ENCODE measurements at regions not wholly inside any gene's neighbourhood (a gene's known extent, or its start where the extent isn't known, plus 50 kb on each side); places are given as distances from the start of the nearest gene placed in this dataset.

DNA sequence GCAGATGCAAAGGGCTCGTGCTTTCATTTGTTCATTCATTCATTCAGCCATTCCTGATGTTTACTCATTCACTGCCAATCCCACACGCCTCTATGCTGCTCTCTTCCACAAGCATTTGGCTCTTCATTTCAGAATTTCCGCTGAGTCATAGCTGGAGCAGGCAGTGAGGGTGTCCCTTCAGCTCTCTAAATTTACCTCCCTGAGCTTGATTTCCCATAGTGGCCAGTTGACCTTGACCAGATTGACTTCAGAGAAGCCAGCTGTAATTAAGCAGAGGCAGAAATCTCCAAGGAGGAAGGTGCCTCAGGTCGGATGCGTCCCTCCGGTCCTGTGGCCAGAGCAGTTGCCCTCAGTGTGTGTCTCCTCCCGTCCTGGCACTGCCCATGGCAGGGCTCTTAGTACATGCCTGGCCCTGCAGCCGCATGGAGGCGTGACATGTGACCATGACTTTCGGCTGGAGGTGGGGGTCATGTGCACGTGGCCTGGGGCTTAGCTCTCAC is 267.2 kb upstream of the ECI2 start:
- Histone ChIP-seq H3K4me3 (no peak overlapping the region), H3K27ac (peak overlapping the region in 3 of 4 donors; percentile 10 to 66 (median 29)), H3K9me3 (no peaks in the 10 kb centered on the region), H3K27me3 (no peaks in the 10 kb centered on the region), H3K4me1 (peaks cover 0 to 32% (median 16%) of the 10 kb centered on the region in 3 donors), H3K36me3 (no peaks in the 10 kb centered on the region)
- 15 to 34% methylated on average over 2 to 6 of the region's 11 CpGs for WGBS, 2 donors (ENCODE audit: low coverage in 1 of 2)
- TF ChIP-seq, protein P1, sequence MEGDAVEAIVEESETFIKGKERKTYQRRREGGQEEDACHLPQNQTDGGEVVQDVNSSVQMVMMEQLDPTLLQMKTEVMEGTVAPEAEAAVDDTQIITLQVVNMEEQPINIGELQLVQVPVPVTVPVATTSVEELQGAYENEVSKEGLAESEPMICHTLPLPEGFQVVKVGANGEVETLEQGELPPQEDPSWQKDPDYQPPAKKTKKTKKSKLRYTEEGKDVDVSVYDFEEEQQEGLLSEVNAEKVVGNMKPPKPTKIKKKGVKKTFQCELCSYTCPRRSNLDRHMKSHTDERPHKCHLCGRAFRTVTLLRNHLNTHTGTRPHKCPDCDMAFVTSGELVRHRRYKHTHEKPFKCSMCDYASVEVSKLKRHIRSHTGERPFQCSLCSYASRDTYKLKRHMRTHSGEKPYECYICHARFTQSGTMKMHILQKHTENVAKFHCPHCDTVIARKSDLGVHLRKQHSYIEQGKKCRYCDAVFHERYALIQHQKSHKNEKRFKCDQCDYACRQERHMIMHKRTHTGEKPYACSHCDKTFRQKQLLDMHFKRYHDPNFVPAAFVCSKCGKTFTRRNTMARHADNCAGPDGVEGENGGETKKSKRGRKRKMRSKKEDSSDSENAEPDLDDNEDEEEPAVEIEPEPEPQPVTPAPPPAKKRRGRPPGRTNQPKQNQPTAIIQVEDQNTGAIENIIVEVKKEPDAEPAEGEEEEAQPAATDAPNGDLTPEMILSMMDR (IDR thresholded peaks at IDR 0.05), result no peak
- TF ChIP-seq POLR2AphosphoS5 (IDR thresholded peaks at IDR 0.05) (peak; percentile 22), POLR2A (IDR thresholded peaks at IDR 0.05) (no peak), EP300 (IDR thresholded peaks at IDR 0.05) (no peak)
- peak; percentile 65 for ATAC-seq

DNA sequence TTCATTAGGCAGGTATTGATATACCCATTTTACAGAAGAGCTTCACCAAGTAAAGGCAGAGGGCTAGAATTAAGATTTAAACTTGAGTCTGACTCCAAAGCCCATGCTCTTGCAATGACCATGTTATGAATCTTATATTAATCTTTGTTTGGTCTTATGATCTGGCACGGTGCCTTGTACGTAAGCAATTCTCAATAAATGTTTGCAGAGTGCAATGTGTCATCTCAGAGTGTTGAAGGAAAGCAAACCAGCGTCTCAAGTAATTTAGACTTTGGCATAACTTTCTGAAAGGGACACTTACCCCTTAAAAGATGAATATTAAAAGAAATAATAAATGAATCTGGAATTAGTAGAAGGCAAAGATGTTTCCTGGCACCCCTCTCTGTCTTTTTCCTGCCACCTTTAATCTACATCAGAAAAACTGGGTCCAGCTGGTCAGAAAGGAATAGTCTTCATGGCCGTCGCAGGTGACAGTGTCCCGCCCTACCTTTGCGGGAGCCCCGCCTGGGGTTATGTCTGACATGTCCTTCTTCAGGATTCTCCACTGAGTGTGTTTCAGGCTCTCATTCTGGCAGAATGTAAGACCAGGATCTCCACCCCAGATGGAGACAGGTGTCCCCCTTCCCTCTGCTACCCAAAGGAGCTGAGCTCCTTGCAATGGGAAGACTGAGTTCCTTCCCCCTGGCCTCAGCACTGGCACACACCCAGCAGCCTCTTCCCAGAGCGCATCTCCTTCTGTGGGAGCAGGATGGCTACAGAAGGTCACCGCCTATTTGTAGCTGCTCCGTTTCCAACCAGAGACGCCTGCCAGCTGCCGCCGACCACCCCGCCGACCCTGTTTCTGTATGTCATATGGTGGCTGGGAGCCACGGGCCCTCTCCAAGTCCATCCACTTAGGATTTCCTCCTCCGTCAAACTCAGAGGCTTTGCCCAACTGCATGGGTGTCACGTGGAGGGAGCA is 266.3 kb upstream of the ECI2 start:
- WGBS, 2 donors (ENCODE audit: low coverage in 1 of 2), result 49 to 53% methylated on average over 10 to 16 of the region's 19 CpGs
- peak; percentile 25 for ATAC-seq
- Histone ChIP-seq H3K36me3 (no peaks in the 10 kb centered on the region), H3K4me3 (no peak overlapping the region), H3K4me1 (peaks cover 0 to 32% (median 16%) of the 10 kb centered on the region in 3 donors), H3K27me3 (no peaks in the 10 kb centered on the region), H3K27ac (peak overlapping the region in 1 of 4 donors; percentile 66), H3K9me3 (no peaks in the 10 kb centered on the region)
- TF ChIP-seq EP300 (IDR thresholded peaks at IDR 0.05) (no peak), POLR2AphosphoS5 (IDR thresholded peaks at IDR 0.05) (no peak), POLR2A (IDR thresholded peaks at IDR 0.05) (no peak)
- TF ChIP-seq, protein P1 (IDR thresholded peaks at IDR 0.05), result no peak

- no peaks in the 10 kb centered on the region for H3K27me3 ChIP-seq
- no peaks in the 10 kb centered on the region for H3K36me3 ChIP-seq
- H3K4me1 ChIP-seq, result peaks cover 0 to 32% (median 16%) of the 10 kb centered on the region in 3 donors
- H3K27ac ChIP-seq, result no peak overlapping the region
- no peak overlapping the region for H3K4me3 ChIP-seq
- ATAC-seq, result no peak
- TF ChIP-seq POLR2A (IDR thresholded peaks at IDR 0.05) (no peak), POLR2AphosphoS5 (IDR thresholded peaks at IDR 0.05) (no peak), EP300 (IDR thresholded peaks at IDR 0.05) (no peak)
- TF ChIP-seq, protein P1 (IDR thresholded peaks at IDR 0.05), result no peak
- H3K9me3 ChIP-seq, result no peaks in the 10 kb centered on the region
- WGBS, 2 donors (ENCODE audit: low coverage in 1 of 2), result 70 to 95% methylated on average over 1 to 2 of the region's 2 CpGs
These were observed 264.3 kb upstream of the ECI2 start for GRCh38 chr6:4399656-4400055.

DNA sequence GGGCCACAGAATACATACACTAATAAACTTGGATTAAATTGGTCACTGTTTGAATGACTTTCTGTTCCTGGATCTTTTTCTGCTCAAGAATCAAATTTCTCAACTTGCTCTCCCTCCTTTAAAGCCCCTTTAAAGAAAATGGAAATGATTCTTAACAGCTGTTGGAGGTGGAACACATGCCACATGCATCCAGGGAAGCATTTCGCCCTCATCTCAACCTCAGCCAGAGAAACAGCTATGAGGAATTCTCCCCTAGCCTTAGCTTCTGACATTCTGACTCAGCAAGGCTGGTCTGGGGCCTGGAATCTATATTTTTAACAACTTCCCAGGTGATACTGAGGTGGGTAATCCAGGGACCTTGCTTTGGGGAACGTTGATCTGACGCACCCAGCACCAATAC is 263.4 kb upstream of the ECI2 start:
- Histone ChIP-seq H3K27ac (no peak overlapping the region), H3K4me1 (peaks cover 0 to 25% (median 16%) of the 10 kb centered on the region in 3 donors), H3K4me3 (no peak overlapping the region), H3K9me3 (no peaks in the 10 kb centered on the region), H3K27me3 (no peaks in the 10 kb centered on the region), H3K36me3 (no peaks in the 10 kb centered on the region)
- WGBS, 2 donors (ENCODE audit: low coverage in 1 of 2), result 85 to 86% methylated on average over 2 to 3 of the region's 3 CpGs
- TF ChIP-seq EP300 (IDR thresholded peaks at IDR 0.05), result no peak
- TF ChIP-seq, protein P1 (IDR thresholded peaks at IDR 0.05), result no peak
- no peak for TF ChIP-seq POLR2AphosphoS5 (IDR thresholded peaks at IDR 0.05)
- no peak for TF ChIP-seq POLR2A (IDR thresholded peaks at IDR 0.05)
- ATAC-seq, result no peak

Measured in gastroesophageal sphincter (tissue), 4 donors.